Upper lobe of left lung (tissue), 4 donors: ENCODE measurements at regions not wholly inside any gene's neighbourhood (a gene's known extent, or its start where the extent isn't known, plus 50 kb on each side); places are given as distances from the start of the nearest gene placed in this dataset.

Experiments
- POLR2A ChIP-seq, 4 donors: fragments of 450-650 bp; IDR thresholded peaks; one replicate each; pipeline ENCODE4 v1.5.1; 2016 to 2017; ENCODE audit warnings: antibody characterized with exemption in 4 of 4, mild to moderate bottlenecking in 2 of 4
- TF ChIP-seq, protein P1 (sequence below), 6 experiments: fragments of 450-650 bp in 4 of 6; fragments of 200-600 bp in 2 of 6; sonication (generic) in 2 of 6; IDR thresholded peaks; one replicate each; pipeline ENCODE4 v1.5.1; 2016 to 2019; ENCODE audit warnings: antibody characterized with exemption in 6 of 6

DNA sequence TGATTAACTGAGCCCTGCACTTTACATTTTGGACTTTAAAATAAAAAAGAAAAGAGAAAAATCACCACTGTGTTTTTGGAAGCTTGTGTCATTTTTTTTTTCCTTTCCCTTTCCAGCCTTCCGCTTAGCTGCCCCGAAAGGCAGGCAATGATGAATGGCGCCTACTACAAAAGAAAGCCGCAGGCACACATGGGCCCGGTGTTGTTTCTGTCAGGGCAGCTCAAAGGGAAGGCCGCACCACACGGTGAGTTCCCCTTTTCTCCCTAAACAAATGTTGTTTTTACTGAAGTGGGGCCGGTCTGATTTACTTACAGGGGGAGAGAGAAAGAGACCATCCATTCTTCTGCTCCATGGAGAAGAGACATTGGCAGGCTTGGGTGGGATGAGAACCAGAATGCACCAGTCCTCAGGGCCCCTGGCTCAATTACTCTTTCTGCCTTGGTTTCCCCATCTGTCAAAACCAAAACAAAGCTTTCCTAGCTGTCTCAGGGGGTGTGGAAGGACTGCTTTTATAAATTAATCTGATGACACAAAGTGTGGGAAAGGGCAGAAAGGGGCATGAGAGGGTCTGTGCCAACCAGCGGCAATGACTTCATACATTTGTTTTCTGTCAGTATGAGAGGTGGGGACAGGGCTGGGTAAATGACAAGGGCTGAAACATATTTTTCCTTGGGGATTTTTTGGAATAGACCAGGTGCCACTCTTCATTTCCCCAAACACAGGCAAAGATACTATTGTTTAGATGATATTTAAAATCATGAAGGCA is 91.4 kb upstream of the PLXNA2 start:
- TF ChIP-seq, protein P1, sequence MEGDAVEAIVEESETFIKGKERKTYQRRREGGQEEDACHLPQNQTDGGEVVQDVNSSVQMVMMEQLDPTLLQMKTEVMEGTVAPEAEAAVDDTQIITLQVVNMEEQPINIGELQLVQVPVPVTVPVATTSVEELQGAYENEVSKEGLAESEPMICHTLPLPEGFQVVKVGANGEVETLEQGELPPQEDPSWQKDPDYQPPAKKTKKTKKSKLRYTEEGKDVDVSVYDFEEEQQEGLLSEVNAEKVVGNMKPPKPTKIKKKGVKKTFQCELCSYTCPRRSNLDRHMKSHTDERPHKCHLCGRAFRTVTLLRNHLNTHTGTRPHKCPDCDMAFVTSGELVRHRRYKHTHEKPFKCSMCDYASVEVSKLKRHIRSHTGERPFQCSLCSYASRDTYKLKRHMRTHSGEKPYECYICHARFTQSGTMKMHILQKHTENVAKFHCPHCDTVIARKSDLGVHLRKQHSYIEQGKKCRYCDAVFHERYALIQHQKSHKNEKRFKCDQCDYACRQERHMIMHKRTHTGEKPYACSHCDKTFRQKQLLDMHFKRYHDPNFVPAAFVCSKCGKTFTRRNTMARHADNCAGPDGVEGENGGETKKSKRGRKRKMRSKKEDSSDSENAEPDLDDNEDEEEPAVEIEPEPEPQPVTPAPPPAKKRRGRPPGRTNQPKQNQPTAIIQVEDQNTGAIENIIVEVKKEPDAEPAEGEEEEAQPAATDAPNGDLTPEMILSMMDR (IDR thresholded peaks at IDR 0.05), result no peak
- no peak for TF ChIP-seq POLR2A (IDR thresholded peaks at IDR 0.05)
